Lower leg skin (tissue), 4 donors: ENCODE measurements at regions not wholly inside any gene's neighbourhood (a gene's known extent, or its start where the extent isn't known, plus 50 kb on each side); places are given as distances from the start of the nearest gene placed in this dataset.

Source experiments
- DNase-seq, 2 donors: peaks; one replicate each; pipeline ENCODE4 v3.0.0-alpha.2; 2019; ENCODE audit warnings: low spot score in 2 of 2
- H3K4me3 ChIP-seq: fragments of 200-600 bp; sonication (generic); 2 replicates; pipeline ENCODE4 v1.5.1; 2017; ENCODE audit warnings: mild to moderate bottlenecking, low read depth; ENCODE audit not compliant: poor library complexity, severe bottlenecking
- CTCF ChIP-seq, 3 donors: fragments of 450-650 bp; IDR thresholded peaks; one replicate each; pipeline ENCODE4 v1.5.1; 2016; ENCODE audit warnings: antibody characterized with exemption in 3 of 3, mild to moderate bottlenecking in 3 of 3, moderate library complexity in 2 of 3
- POLR2A ChIP-seq, 2 donors: fragments of 450-650 bp; IDR thresholded peaks; one replicate each; pipeline ENCODE4 v1.6.1; 2016 to 2017; ENCODE audit warnings: antibody characterized with exemption in 2 of 2, mild to moderate bottlenecking in 1 of 2, moderate library complexity in 1 of 2
- WGBS, 2 donors: methylation state at CpG; one replicate each; pipeline ENCODE4 v1.1.5; 2018; 5-methylcytosine and 5-hydroxymethylcytosine counted together
- intact Hi-C: fragments of 100-400 bp; cut with DNase I; formaldehyde crosslinking; loops from one replicate; pipeline ENCODE4 v1.15.0; 2023; ENCODE audit warnings: low total_unique reads

GRCh38 chr3:94904156-94904674, 841.4 kb downstream of the NSUN3 start:
- WGBS, 2 donors = 82 to 84% methylated on average over 2 of the region's 2 CpGs
- DNase-seq = no peak
- no peak for TF ChIP-seq POLR2A (IDR thresholded peaks at IDR 0.05)
- no peak for TF ChIP-seq CTCF (IDR thresholded peaks at IDR 0.05)
- H3K4me3 ChIP-seq = no peak overlapping the region
- intact Hi-C loops = no loop called here

GRCh38 chr3:94909726-94910125, 846.9 kb downstream of the NSUN3 start:
- WGBS, 2 donors = 73 to 79% methylated on average over 2 of the region's 2 CpGs
- TF ChIP-seq POLR2A (IDR thresholded peaks at IDR 0.05) (no peak), CTCF (IDR thresholded peaks at IDR 0.05) (no peak)
- intact Hi-C loops = no loop called here
- no peak overlapping the region for H3K4me3 ChIP-seq
- no peak for DNase-seq

- intact Hi-C loops = no loop called here
- no peak for DNase-seq
- no peak overlapping the region for H3K4me3 ChIP-seq
- WGBS, 2 donors = 78 to 83% methylated on average over 3 of the region's 3 CpGs
- TF ChIP-seq CTCF (IDR thresholded peaks at IDR 0.05) = no peak
- no peak for TF ChIP-seq POLR2A (IDR thresholded peaks at IDR 0.05)
Measured at GRCh38 chr3:94912656-94913055, 849.8 kb downstream of the NSUN3 start.

- 88 to 91% methylated on average over 8 of the region's 8 CpGs for WGBS, 2 donors
- no peak overlapping the region for H3K4me3 ChIP-seq
- DNase-seq = no peak
- intact Hi-C loops = no loop called here
- TF ChIP-seq CTCF (IDR thresholded peaks at IDR 0.05) (no peak), POLR2A (IDR thresholded peaks at IDR 0.05) (no peak)
Measured at GRCh38 chr3:94927175-94927574, 864.3 kb downstream of the NSUN3 start.

- TF ChIP-seq POLR2A (IDR thresholded peaks at IDR 0.05) (no peak), CTCF (IDR thresholded peaks at IDR 0.05) (no peak)
- no peak overlapping the region for H3K4me3 ChIP-seq
- no peak for DNase-seq
- intact Hi-C loops = no loop called here
- WGBS, 2 donors = 87 to 91% methylated on average over 4 of the region's 4 CpGs
Measured at GRCh38 chr3:94928921-94929320, 866.1 kb downstream of the NSUN3 start.
